ENCODE measurements at regions not wholly inside any gene's neighbourhood (a gene's known extent, or its start where the extent isn't known, plus 50 kb on each side); places are given as distances from the start of the nearest gene placed in this dataset.

GRCh38 chr19:27580906-27581305 is 1632.0 kb downstream of the UQCRFS1 start:
- no peak for DNase-seq (ENCODE audit: low spot score)
